OCI-LY1 (cell line): ENCODE measurements at regions not wholly inside any gene's neighbourhood (a gene's known extent, or its start where the extent isn't known, plus 50 kb on each side); places are given as distances from the start of the nearest gene placed in this dataset.

Experiments
- H2AFZ ChIP-seq: fragments of 200-600 bp; sonication (generic), shearing (Covaris generic); 2 replicates; pipeline ENCODE4 v1.6.0; 2014; ENCODE audit warnings: antibody characterized with exemption, mild to moderate bottlenecking, low read length
- H3F3A ChIP-seq: fragments of 200-600 bp; sonication (generic), shearing (Covaris generic); 2 replicates; pipeline ENCODE4 v1.6.0; 2014; ENCODE audit warnings: mild to moderate bottlenecking, antibody characterized with exemption, low read length, moderate library complexity; ENCODE audit not compliant: insufficient read depth
- H3K27ac ChIP-seq: fragments of 200-600 bp; sonication (generic); 2 replicates; pipeline ENCODE4 v1.5.1; 2014; ENCODE audit warnings: low read length, mixed run types, mild to moderate bottlenecking, low read depth; ENCODE audit not compliant: poor library complexity, severe bottlenecking
- H3K27me3 ChIP-seq: fragments of 200-600 bp; sonication (generic); 2 replicates; pipeline ENCODE4 v1.6.0; 2014; ENCODE audit warnings: antibody characterized with exemption, mild to moderate bottlenecking, low read length, moderate library complexity; ENCODE audit not compliant: insufficient read depth
- H3K36me3 ChIP-seq: fragments of 200-600 bp; sonication (generic); 2 replicates; pipeline ENCODE4 v1.6.1; 2014; ENCODE audit warnings: mild to moderate bottlenecking, antibody characterized with exemption, low read length, moderate library complexity, mixed read lengths; ENCODE audit not compliant: insufficient read depth
- H3K4me1 ChIP-seq: fragments of 200-600 bp; sonication (generic); 2 replicates; pipeline ENCODE4 v1.5.1; 2014; ENCODE audit warnings: mild to moderate bottlenecking, low read length, moderate library complexity; ENCODE audit not compliant: insufficient read depth, severe bottlenecking
- H3K4me2 ChIP-seq: fragments of 200-600 bp; sonication (generic), shearing (Covaris generic); 2 replicates; pipeline ENCODE4 v1.6.1; 2014; ENCODE audit warnings: low read length
- H3K4me3 ChIP-seq: fragments of 200-600 bp; sonication (generic); 2 replicates; pipeline ENCODE4 v1.5.1; 2014; ENCODE audit warnings: low read length, low read depth, mild to moderate bottlenecking, mixed read lengths; ENCODE audit not compliant: poor library complexity, severe bottlenecking
- H3K79me2 ChIP-seq: fragments of 200-600 bp; shearing (Covaris generic); 2 replicates; pipeline ENCODE4 v1.6.1; 2016; ENCODE audit warnings: mixed run types, low read length, mixed read lengths; ENCODE audit not compliant: insufficient read depth
- H3K9ac ChIP-seq: fragments of 200-600 bp; sonication (generic), shearing (Covaris generic); 2 replicates; pipeline ENCODE4 v1.6.1; 2014; ENCODE audit warnings: mild to moderate bottlenecking, low read length, mixed read lengths
- H3K9me2 ChIP-seq: fragments of 200-600 bp; sonication (generic), shearing (Covaris generic); 2 replicates; pipeline ENCODE4 v1.6.1; 2014; ENCODE audit warnings: low read depth, mild to moderate bottlenecking, low read length, mixed read lengths
- H3K9me3 ChIP-seq: fragments of 200-600 bp; shearing (Covaris generic); 2 replicates; pipeline ENCODE4 v1.6.1; 2014; ENCODE audit warnings: low read length, mixed read lengths
- H4K20me1 ChIP-seq: fragments of 200-600 bp; sonication (generic), shearing (Covaris generic); 2 replicates; pipeline ENCODE4 v1.6.0; 2016; ENCODE audit warnings: mild to moderate bottlenecking, low read length; ENCODE audit not compliant: insufficient read depth
- EZH2 ChIP-seq: fragments of 200-600 bp; sonication (generic), shearing (Covaris generic); IDR thresholded peaks from 2 replicates; pipeline ENCODE4 v1.8.0; 2017; ENCODE audit warnings: borderline replicate concordance, mixed run types, mild to moderate bottlenecking, antibody characterized with exemption, low read length, moderate library complexity, mixed read lengths
- TF ChIP-seq, protein P1 (sequence below): fragments of 200-600 bp; sonication (generic), shearing (Covaris generic); IDR thresholded peaks from 2 replicates; pipeline ENCODE4 v1.5.1; 2017; ENCODE audit warnings: mild to moderate bottlenecking, antibody characterized with exemption, low read length, moderate library complexity, mixed read lengths

DNA sequence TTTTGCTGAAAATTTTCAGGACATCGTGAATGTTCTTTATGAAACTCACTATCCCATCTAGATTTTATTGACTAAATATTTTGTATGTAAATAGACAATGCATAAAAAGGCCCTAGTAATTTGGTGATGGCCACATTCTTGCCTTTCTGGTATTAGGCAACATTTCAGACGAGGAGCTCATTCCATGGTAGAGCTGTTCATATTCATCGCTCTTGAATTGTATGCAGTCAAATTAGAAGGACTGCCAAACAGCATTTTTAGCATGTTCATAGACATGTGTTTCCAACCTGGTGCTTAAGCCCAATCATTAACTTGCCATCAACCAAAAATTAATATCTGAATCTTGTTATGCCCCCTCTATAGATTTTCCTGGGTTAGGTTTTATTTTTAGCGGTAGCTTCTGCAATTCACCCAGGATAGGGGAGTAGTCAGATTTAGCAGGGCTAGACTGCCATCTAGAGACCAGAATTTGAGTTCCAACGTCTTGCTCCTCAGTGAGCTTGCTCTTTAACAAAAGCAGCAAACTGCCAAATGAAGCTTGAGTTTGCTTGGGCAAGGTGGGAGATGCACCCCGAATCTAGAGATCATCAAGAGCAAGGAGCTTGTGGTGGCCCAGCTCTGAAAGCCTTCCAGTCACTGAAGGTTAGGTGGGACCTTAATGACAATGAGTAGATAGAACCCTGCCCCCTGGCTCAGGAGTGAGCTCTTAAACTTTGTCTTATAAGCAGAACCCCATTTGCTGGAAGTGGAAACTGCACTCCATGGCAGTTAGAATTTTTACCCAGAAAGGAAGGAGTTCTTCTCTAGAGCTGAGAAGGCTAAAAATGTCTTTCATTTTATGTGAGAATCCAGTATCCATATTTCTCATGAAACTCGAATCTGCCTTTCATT is 456.2 kb downstream of the RASEF start:
- no peak overlapping the region for H3K4me3 ChIP-seq
- TF ChIP-seq, protein P1, sequence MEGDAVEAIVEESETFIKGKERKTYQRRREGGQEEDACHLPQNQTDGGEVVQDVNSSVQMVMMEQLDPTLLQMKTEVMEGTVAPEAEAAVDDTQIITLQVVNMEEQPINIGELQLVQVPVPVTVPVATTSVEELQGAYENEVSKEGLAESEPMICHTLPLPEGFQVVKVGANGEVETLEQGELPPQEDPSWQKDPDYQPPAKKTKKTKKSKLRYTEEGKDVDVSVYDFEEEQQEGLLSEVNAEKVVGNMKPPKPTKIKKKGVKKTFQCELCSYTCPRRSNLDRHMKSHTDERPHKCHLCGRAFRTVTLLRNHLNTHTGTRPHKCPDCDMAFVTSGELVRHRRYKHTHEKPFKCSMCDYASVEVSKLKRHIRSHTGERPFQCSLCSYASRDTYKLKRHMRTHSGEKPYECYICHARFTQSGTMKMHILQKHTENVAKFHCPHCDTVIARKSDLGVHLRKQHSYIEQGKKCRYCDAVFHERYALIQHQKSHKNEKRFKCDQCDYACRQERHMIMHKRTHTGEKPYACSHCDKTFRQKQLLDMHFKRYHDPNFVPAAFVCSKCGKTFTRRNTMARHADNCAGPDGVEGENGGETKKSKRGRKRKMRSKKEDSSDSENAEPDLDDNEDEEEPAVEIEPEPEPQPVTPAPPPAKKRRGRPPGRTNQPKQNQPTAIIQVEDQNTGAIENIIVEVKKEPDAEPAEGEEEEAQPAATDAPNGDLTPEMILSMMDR: peak; percentile 78
- TF ChIP-seq EZH2: no peak
- no peak overlapping the region for H3K4me2 ChIP-seq

DNA sequence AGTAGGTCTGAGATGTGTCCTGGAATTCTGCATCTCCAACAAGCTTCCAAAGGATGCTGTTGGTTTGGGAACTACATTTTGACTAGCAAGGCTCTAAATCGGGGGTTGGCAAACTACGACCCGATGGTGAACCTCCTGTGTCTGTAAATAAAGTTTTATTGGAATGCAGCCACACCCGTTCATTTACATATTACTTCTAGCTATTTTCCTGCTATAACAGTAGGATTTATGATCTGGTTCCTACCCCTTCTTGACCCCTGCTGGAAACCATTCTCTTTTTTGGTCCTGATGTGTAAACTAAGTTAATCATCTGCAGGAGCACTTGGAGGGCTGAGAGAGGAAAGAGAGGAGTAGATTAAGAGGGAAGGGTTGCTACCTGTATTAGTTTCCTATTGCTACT is 454.5 kb downstream of the RASEF start:
- Histone ChIP-seq H3K36me3 (no peaks in the 10 kb centered on the region), H3K4me1 (no peaks in the 10 kb centered on the region), H3F3A (no peaks in the 10 kb centered on the region), H4K20me1 (no peaks in the 10 kb centered on the region), H3K4me3 (no peak overlapping the region), H3K4me2 (no peak overlapping the region), H3K79me2 (no peaks in the 10 kb centered on the region), H3K27ac (no peak overlapping the region), H3K9ac (no peak overlapping the region), H2AFZ (no peak overlapping the region), H3K9me3 (no peaks in the 10 kb centered on the region), H3K9me2 (no peaks in the 10 kb centered on the region), H3K27me3 (no peaks in the 10 kb centered on the region)
- no peak for TF ChIP-seq EZH2
- TF ChIP-seq, protein P1: no peak

More for the DNA sequence above, 456.2 kb downstream of the RASEF start:
- Histone ChIP-seq H3K27me3 (no peaks in the 10 kb centered on the region), H3K4me1 (no peaks in the 10 kb centered on the region), H3K27ac (no peak overlapping the region), H3K9me2 (no peaks in the 10 kb centered on the region), H3K79me2 (no peaks in the 10 kb centered on the region), H2AFZ (no peak overlapping the region), H3K9me3 (no peaks in the 10 kb centered on the region), H4K20me1 (no peaks in the 10 kb centered on the region), H3K9ac (no peak overlapping the region), H3F3A (no peaks in the 10 kb centered on the region), H3K36me3 (no peaks in the 10 kb centered on the region)

DNA sequence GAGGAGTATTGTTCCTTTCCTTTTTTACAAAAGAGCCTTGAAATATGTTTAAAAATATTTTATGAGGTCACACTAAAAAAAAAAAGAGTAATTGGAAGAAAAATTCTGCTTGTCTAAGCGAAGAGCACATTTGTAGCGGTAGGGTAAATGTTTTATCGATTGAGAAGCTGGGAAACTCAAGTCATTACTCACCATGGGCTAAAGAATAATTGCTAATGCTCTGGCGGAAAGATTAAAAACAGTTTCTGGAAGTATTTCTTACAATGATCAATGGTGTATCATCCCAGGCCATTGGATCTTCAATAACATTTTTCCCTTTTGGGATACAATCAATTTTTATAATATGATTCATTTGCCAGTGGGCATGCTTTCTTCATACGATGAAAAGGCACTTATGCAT is 450.0 kb downstream of the RASEF start:
- TF ChIP-seq EZH2: no peak
- TF ChIP-seq, protein P1: no peak
- H3K4me2 ChIP-seq: no peak overlapping the region
- no peaks in the 10 kb centered on the region for H3K79me2 ChIP-seq
- no peaks in the 10 kb centered on the region for H4K20me1 ChIP-seq
- H3K27ac ChIP-seq: no peak overlapping the region
- H3K27me3 ChIP-seq: no peaks in the 10 kb centered on the region
- H2AFZ ChIP-seq: no peak overlapping the region
- no peak overlapping the region for H3K9ac ChIP-seq
- H3K4me3 ChIP-seq: no peak overlapping the region
- H3K9me3 ChIP-seq: no peaks in the 10 kb centered on the region
- H3K9me2 ChIP-seq: no peaks in the 10 kb centered on the region
- no peaks in the 10 kb centered on the region for H3F3A ChIP-seq
- H3K36me3 ChIP-seq: no peaks in the 10 kb centered on the region
- H3K4me1 ChIP-seq: no peaks in the 10 kb centered on the region
